ENCODE measurements at regions not wholly inside any gene's neighbourhood (a gene's known extent, or its start where the extent isn't known, plus 50 kb on each side); places are given as distances from the start of the nearest gene placed in this dataset.

- no peak for DNase-seq
Measured at GRCh38 chr9:107883496-107884124, 394.0 kb upstream of the KLF4 start.

- DNase-seq = no peak
Measured at GRCh38 chr9:107881626-107882300, 392.2 kb upstream of the KLF4 start.

- DNase-seq = no peak
Measured at GRCh38 chr9:107878462-107878861, 388.9 kb upstream of the KLF4 start.

GRCh38 chr9:107875571-107875980, 386.0 kb upstream of the KLF4 start:
- DNase-seq = no peak

- peak; percentile 21 to 34 for DNase-seq
Measured at GRCh38 chr9:107874591-107875369, 385.2 kb upstream of the KLF4 start.

GRCh38 chr9:107874137-107874536, 384.6 kb upstream of the KLF4 start:
- DNase-seq = no peak

GRCh38 chr9:107872457-107873192, 383.1 kb upstream of the KLF4 start:
- no peak for DNase-seq

GRCh38 chr9:107870927-107871680, 381.5 kb upstream of the KLF4 start:
- no peak for DNase-seq

GRCh38 chr9:107870221-107870620, 380.7 kb upstream of the KLF4 start:
- DNase-seq = no peak

- no peak for DNase-seq
Measured at GRCh38 chr9:107869111-107869510, 379.5 kb upstream of the KLF4 start.

- DNase-seq = peak; percentile 35 to 58
Measured at GRCh38 chr9:107868186-107868585, 378.6 kb upstream of the KLF4 start.

- DNase-seq = no peak
Measured at GRCh38 chr9:107867738-107868137, 378.2 kb upstream of the KLF4 start.

GRCh38 chr9:107866711-107867311, 377.2 kb upstream of the KLF4 start:
- peak; percentile 75 to 79 for DNase-seq

GRCh38 chr9:107863396-107863795, 373.8 kb upstream of the KLF4 start:
- no peak for DNase-seq

- no peak for DNase-seq
Measured at GRCh38 chr9:107862881-107863280, 373.3 kb upstream of the KLF4 start.

GRCh38 chr9:107862323-107862722, 372.8 kb upstream of the KLF4 start:
- no peak for DNase-seq

GRCh38 chr9:107861075-107861474, 371.5 kb upstream of the KLF4 start:
- DNase-seq = no peak

- no peak for DNase-seq
Measured at GRCh38 chr9:107858260-107858659, 368.7 kb upstream of the KLF4 start.

GRCh38 chr9:107856633-107857032, 367.1 kb upstream of the KLF4 start:
- no peak for DNase-seq

- no peak for DNase-seq
Measured at GRCh38 chr9:107855164-107855563, 365.6 kb upstream of the KLF4 start.

- no peak for DNase-seq
Measured at GRCh38 chr9:107853461-107853860, 363.9 kb upstream of the KLF4 start.

GRCh38 chr9:107852891-107853290, 363.3 kb upstream of the KLF4 start:
- no peak for DNase-seq

Measured in Kasumi-1 (cell line).